Cardiac fibroblast (primary cell): ENCODE measurements at regions not wholly inside any gene's neighbourhood (a gene's known extent, or its start where the extent isn't known, plus 50 kb on each side); places are given as distances from the start of the nearest gene placed in this dataset.

Experiments used
- DNase-seq, 2 donors: peaks; one replicate each; pipeline versions ENCODE4 v3.0.0 to v3.0.0-alpha.2; 2010; ENCODE audit warnings: low read depth in 2 of 2
- H3K4me3 ChIP-seq, 2 donors: replicated peaks in 1 of 2; 1 replicate in 1 of 2; 2 replicates in 1 of 2; pipeline ENCODE4 v1.5.1; 2011; ENCODE audit warnings: low read depth in 2 of 2, low read length in 2 of 2, mild to moderate bottlenecking in 2 of 2, moderate library complexity in 1 of 2
- TF ChIP-seq, protein P1 (sequence below): IDR thresholded peaks from one replicate; pipeline ENCODE4 v1.5.1; 2011; ENCODE audit warnings: low read depth, mild to moderate bottlenecking, low read length, inconsistent platforms

DNA sequence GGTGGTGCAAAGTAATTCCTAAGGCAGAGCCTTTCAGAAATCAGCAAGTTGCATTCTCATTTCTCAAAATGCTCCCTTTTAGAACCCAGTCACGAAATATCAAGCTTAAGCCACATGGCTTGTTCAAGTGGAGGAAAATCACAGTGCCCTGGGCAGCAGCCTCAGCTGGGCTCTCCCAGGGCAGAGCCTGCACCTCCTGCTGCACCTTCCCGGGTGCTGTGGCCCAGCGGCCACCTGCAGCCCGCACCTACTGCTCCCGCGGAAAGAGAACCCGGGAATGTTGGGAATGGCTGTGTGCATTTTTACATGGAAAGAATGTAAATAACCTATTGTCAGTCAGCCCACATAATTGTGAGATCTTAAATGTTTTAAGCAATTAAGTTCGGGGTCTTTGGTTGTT lies 396.5 kb upstream of the VSTM2A start:
- TF ChIP-seq, protein P1, sequence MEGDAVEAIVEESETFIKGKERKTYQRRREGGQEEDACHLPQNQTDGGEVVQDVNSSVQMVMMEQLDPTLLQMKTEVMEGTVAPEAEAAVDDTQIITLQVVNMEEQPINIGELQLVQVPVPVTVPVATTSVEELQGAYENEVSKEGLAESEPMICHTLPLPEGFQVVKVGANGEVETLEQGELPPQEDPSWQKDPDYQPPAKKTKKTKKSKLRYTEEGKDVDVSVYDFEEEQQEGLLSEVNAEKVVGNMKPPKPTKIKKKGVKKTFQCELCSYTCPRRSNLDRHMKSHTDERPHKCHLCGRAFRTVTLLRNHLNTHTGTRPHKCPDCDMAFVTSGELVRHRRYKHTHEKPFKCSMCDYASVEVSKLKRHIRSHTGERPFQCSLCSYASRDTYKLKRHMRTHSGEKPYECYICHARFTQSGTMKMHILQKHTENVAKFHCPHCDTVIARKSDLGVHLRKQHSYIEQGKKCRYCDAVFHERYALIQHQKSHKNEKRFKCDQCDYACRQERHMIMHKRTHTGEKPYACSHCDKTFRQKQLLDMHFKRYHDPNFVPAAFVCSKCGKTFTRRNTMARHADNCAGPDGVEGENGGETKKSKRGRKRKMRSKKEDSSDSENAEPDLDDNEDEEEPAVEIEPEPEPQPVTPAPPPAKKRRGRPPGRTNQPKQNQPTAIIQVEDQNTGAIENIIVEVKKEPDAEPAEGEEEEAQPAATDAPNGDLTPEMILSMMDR = no peak
- DNase-seq = no peak
- H3K4me3 ChIP-seq = no peak overlapping the region

DNA sequence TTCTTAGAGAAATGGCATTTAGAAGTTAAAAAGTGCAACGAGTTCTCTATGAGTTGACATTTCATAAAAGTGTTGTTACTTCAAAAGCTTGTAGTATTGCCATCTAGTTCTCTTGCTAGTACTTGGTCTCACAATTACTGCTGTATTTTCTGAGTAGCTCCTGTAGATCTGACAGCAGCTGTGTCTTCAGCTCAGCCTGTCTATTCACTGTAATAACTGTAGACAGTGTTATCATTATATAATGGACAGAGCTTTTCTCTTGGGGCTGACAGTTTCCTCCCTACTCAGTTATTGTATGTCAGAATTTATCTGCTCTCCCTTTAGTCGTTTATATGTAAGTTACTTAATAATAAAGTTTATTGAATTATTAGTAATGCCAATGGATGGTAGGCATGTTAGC lies 388.7 kb upstream of the VSTM2A start:
- TF ChIP-seq, protein P1 = no peak
- no peak overlapping the region for H3K4me3 ChIP-seq
- DNase-seq = no peak

DNA sequence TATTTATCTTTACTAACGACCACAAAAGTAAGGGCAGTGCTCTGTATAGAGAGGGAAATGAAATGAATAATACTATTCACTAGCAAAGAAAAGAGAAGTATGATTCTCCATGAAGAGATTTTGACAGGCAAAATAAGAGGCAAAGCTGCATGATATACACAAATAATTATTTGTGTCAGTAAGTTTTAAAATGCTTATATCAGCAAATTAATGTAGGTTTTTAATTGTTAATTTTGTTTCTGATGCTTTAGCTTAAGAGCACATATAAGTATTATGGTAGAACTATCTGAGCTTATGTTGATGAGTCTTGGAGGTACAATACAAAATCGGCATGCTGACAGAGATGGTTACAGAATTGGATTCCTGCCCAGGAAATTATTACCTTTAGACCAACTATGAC lies 383.1 kb upstream of the VSTM2A start:
- DNase-seq = no peak
- TF ChIP-seq, protein P1 = no peak
- H3K4me3 ChIP-seq = no peak overlapping the region

DNA sequence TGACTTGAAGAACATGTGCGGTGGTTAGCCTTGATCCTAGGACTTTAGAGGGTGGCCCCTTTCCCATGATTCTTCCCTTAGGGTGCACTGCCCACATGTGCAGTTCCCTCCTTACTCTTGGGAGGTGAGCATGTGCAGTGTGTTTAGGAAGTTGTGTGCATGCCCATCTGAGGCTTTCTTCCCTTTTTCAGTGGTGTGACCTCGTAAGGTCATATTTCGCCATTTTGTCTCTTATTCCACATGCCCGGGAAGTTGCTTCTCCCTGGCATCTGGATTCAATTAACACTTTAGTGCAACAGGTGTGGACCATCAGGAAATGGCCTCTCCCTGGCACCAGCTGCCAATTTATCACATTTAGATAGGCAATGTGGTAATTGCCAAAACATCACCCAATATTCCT lies 380.6 kb upstream of the VSTM2A start:
- no peak for DNase-seq
- no peak overlapping the region for H3K4me3 ChIP-seq
- TF ChIP-seq, protein P1 = no peak

DNA sequence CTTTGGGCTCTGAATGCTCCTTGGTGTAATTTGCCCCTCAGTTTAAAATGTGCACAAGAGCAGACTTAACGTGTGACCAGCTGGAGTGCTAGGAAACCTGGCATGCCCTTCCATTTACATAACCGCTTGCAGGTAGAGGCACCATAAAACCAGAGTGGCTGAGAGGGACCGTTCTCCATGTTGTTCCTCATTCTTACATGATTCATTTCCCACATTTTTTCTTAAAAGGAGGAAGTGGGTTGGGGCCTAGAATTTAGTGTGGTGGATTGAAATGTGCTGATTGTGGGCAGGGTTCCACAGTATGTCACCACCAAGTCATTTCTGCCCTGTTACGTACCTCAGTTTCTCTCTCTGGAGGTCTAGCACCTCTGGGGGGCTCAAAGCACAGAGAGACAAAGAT lies 375.8 kb upstream of the VSTM2A start:
- H3K4me3 ChIP-seq = no peak overlapping the region
- DNase-seq = no peak
- TF ChIP-seq, protein P1 = no peak

DNA sequence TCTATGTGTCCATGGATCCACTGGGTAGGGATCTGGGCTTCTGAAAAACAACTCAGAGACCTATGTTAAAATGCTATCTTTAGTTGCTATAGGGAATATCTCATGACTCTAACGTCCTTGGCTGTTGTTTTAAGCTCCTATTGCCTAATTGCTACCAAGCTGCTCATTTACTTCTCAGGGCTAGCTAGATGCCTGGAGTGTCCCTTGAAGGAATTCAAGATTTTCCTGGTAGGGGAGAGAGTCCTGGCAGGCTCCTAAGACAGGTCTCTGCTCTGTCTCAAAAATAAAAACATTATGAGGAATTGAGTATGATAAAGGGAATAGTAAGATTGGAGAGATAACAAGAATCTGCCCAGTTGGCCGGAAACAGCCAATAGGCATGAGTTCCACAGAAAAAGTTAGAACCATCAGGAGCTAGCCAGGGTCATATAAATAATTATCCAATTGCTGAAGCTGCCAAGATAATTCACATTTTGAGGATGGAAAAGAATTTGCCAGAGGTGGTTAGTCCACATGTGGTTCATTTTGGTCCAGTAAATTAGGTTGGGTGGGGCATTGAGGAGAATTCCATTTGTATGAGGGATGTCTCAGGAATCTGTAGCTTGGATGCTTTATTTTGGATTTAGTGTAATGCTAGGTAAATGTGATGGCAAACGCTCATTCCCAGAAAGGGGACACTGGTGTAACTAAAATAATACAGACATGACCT lies 362.7 kb upstream of the VSTM2A start:
- no peak overlapping the region for H3K4me3 ChIP-seq
- DNase-seq = no peak
- TF ChIP-seq, protein P1 = no peak

DNA sequence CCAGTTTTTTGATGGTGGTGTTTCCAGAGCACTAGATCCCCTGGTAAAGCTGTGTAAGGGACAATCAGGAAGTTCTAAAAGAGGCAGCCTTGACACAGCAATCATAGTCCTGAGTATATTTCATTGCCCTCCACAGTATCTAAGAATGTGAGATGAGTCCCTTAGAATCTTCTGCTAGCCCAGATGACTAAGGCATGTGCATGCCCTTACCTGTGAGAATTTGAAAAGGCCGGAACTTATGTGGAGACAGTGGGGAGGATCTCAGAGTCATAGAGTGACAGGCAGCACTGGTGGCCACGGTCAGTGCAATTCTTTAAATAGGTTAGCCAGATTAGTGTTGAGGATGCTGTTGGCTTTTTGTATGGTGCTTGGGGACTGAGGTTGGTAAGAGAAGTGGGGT lies 361.4 kb upstream of the VSTM2A start:
- TF ChIP-seq, protein P1 = no peak
- no peak for DNase-seq
- no peak overlapping the region for H3K4me3 ChIP-seq
